Gastroesophageal sphincter (tissue), 4 donors: ENCODE measurements at regions not wholly inside any gene's neighbourhood (a gene's known extent, or its start where the extent isn't known, plus 50 kb on each side); places are given as distances from the start of the nearest gene placed in this dataset.
"Not testable (repeated sequence)": the region's sequence is repeated elsewhere in the genome, so short reads cannot be mapped to it uniquely, and the experiment has no call there.

Source experiments
- ATAC-seq: fragments of 150-250 bp; one replicate; pipeline ENCODE4 v1.9.1; 2016; ENCODE audit warnings: mild to moderate bottlenecking, moderate library complexity
- H3K27ac ChIP-seq, 4 donors: fragments of 200-600 bp; sonication (generic) in 3 of 4; 1 replicate in 3 of 4; 2 replicates in 1 of 4; pipeline ENCODE4 v1.5.1; 2016 to 2019
- H3K27me3 ChIP-seq: fragments of 200-600 bp; sonication (generic); one replicate; pipeline ENCODE4 v1.5.1; 2019
- H3K36me3 ChIP-seq, 2 donors: fragments of 200-600 bp; sonication (generic); one replicate each; pipeline ENCODE4 v1.5.1; 2019; ENCODE audit warnings: control low read depth in 1 of 2
- H3K4me1 ChIP-seq, 3 donors: fragments of 200-600 bp; sonication (generic); 1 replicate in 2 of 3; 2 replicates in 1 of 3; pipeline ENCODE4 v1.5.1; 2016 to 2019; ENCODE audit warnings: control low read depth in 2 of 3
- H3K4me3 ChIP-seq, 2 donors: fragments of 200-600 bp; sonication (generic); one replicate each; pipeline ENCODE4 v1.5.1; 2019; ENCODE audit warnings: mild to moderate bottlenecking in 1 of 2, moderate library complexity in 1 of 2
- H3K9me3 ChIP-seq, 3 donors: fragments of 200-600 bp; sonication (generic); one replicate each; pipeline ENCODE4 v1.5.1; 2017 to 2019; ENCODE audit warnings: control low read depth in 2 of 3
- CTCF ChIP-seq, 4 experiments: fragments of 200-600 bp in 2 of 4; fragments of 450-650 bp in 2 of 4; sonication (generic) in 1 of 4; IDR thresholded peaks; one replicate each; pipeline ENCODE4 v1.5.1; 2017 to 2019; ENCODE audit warnings: antibody characterized with exemption in 4 of 4, mild to moderate bottlenecking in 2 of 4, moderate library complexity in 2 of 4
- EP300 ChIP-seq: sonication (generic); formaldehyde crosslinking; IDR thresholded peaks from one replicate; pipeline ENCODE4 v1.6.1; 2017; ENCODE audit warnings: antibody characterized with exemption, mild to moderate bottlenecking
- POLR2A ChIP-seq, 2 donors: fragments of 450-650 bp; IDR thresholded peaks; one replicate each; pipeline ENCODE4 v1.6.1; 2017; ENCODE audit warnings: antibody characterized with exemption in 2 of 2, mild to moderate bottlenecking in 2 of 2, moderate library complexity in 1 of 2
- POLR2AphosphoS5 ChIP-seq: sonication (generic); formaldehyde crosslinking; IDR thresholded peaks from one replicate; pipeline ENCODE4 v1.6.1; 2017; ENCODE audit warnings: antibody characterized with exemption
- WGBS, 2 donors: methylation state at CpG; one replicate each; pipeline ENCODE4 v1.1.5; 2018; ENCODE audit warnings: low coverage in 1 of 2; 5-methylcytosine and 5-hydroxymethylcytosine counted together

GRCh38 chr1:183753464-183753891 is 51.4 kb upstream of the RGL1 start:
- ATAC-seq = peak; percentile 57
- no peaks in the 10 kb centered on the region for H3K4me1 ChIP-seq
- TF ChIP-seq POLR2AphosphoS5 (no peak), POLR2A (IDR thresholded peaks at IDR 0.05) (no peak), EP300 (no peak), CTCF (IDR thresholded peaks at IDR 0.05) (no peak)
- no peaks in the 10 kb centered on the region for H3K27me3 ChIP-seq
- H3K27ac ChIP-seq = no peak overlapping the region
- H3K9me3 ChIP-seq = peaks cover 0 to 10% (median 0%) of the 10 kb centered on the region in 3 donors
- no peak overlapping the region for H3K4me3 ChIP-seq
- H3K36me3 ChIP-seq = no peaks in the 10 kb centered on the region

GRCh38 chr1:183744132-183744913 is 60.6 kb upstream of the RGL1 start:
- ATAC-seq = no peak
- no peaks in the 10 kb centered on the region for H3K27me3 ChIP-seq
- no peaks in the 10 kb centered on the region for H3K36me3 ChIP-seq
- TF ChIP-seq EP300 = no peak
- TF ChIP-seq POLR2AphosphoS5 = no peak
- WGBS, 2 donors = 80 to 86% methylated on average over 1 of the region's 1 CpG
- no peaks in the 10 kb centered on the region for H3K4me1 ChIP-seq
- H3K9me3 ChIP-seq = no peaks in the 10 kb centered on the region
- no peak overlapping the region for H3K27ac ChIP-seq
- H3K4me3 ChIP-seq = no peak overlapping the region

- Histone ChIP-seq H3K36me3 (no peaks in the 10 kb centered on the region), H3K9me3 (no peaks in the 10 kb centered on the region), H3K4me1 (no peaks in the 10 kb centered on the region), H3K4me3 (no peak overlapping the region), H3K27me3 (no peaks in the 10 kb centered on the region), H3K27ac (no peak overlapping the region)
- 70 to 93% methylated on average over 3 to 4 of the region's 4 CpGs for WGBS, 2 donors
- TF ChIP-seq POLR2AphosphoS5 = no peak
- TF ChIP-seq POLR2A (IDR thresholded peaks at IDR 0.05) = no peak
- TF ChIP-seq CTCF (IDR thresholded peaks at IDR 0.05) = no peak
- no peak for TF ChIP-seq EP300
- ATAC-seq = no peak
Measured at GRCh38 chr1:183742355-183742754, 62.6 kb upstream of the RGL1 start.

- TF ChIP-seq POLR2AphosphoS5 (no peak), POLR2A (IDR thresholded peaks at IDR 0.05) (no peak), EP300 (no peak), CTCF (IDR thresholded peaks at IDR 0.05) (no peak)
- H3K27me3 ChIP-seq = no peaks in the 10 kb centered on the region
- H3K9me3 ChIP-seq = no peaks in the 10 kb centered on the region
- no peaks in the 10 kb centered on the region for H3K36me3 ChIP-seq
- WGBS, 2 donors = 37 to 50% methylated on average over 6 of the region's 6 CpGs
- no peak overlapping the region for H3K4me3 ChIP-seq
- peaks cover 0 to 13% (median 0%) of the 10 kb centered on the region in 3 donors for H3K4me1 ChIP-seq
- H3K27ac ChIP-seq = no peak overlapping the region
- ATAC-seq = no peak
Measured at GRCh38 chr1:183739741-183740271, 65.1 kb upstream of the RGL1 start.

GRCh38 chr1:183739082-183739481 is 65.8 kb upstream of the RGL1 start:
- Histone ChIP-seq H3K9me3 (no peaks in the 10 kb centered on the region), H3K27ac (no peak overlapping the region), H3K27me3 (no peaks in the 10 kb centered on the region), H3K4me1 (peaks cover 0 to 20% (median 2%) of the 10 kb centered on the region in 3 donors), H3K4me3 (no peak overlapping the region), H3K36me3 (no peaks in the 10 kb centered on the region)
- no peak for ATAC-seq
- 77 to 89% methylated on average over 2 of the region's 2 CpGs for WGBS, 2 donors
- no peak for TF ChIP-seq EP300

- not testable (repeated sequence) for ATAC-seq, H3K4me3 ChIP-seq, H3K27me3 ChIP-seq, H3K27ac ChIP-seq, H3K9me3 ChIP-seq, H3K36me3 ChIP-seq
- peaks cover 0 to 28% (median 4%) of the 10 kb centered on the region in 3 donors for H3K4me1 ChIP-seq
- WGBS, 2 donors = 96 to 97% methylated on average over 4 to 5 of the region's 7 CpGs
Measured at GRCh38 chr1:183737916-183738315, 67.0 kb upstream of the RGL1 start.
